ENCODE measurements at regions not wholly inside any gene's neighbourhood (a gene's known extent, or its start where the extent isn't known, plus 50 kb on each side); places are given as distances from the start of the nearest gene placed in this dataset.

DNA sequence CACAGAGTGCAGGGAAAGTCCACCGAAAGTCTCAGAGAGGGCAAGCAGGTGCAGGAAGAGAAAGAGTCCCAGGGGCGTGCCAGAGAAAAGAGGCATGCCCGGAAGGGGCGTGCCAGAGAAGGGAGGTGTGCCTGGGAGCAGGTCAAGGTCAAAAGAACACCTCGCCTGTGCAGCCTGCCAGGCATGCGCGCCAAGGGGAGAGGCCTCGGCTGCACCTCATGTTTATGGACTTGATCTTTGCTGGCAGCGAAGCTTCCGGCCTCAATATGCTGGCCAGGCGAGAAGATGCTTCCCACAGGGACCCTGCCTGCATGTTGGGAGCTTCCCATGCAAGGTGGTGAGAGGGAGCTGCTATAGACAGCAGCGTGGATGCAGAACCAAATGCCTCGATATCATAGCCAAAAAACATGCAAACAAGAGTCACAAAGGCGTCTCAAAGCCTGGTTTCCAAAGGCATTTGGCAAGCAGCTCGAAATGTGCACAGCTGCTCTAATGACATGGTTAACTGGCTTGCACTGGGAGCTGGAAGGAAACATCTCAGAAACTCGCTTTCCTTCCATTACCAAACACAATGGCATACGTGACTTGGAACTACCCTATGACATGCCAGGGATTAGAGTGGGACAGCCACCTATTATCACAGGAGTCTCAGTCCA, 192.5 kb upstream of the PPP2R2D start:
- Histone ChIP-seq H3K9me3 (peaks cover 4% of the 10 kb centered on the region), H3K27ac (no peak overlapping the region), H3K36me3 (no peaks in the 10 kb centered on the region), H3K4me1 (no peaks in the 10 kb centered on the region), H3K4me3 (no peak overlapping the region), H3K27me3 (peaks cover 8% of the 10 kb centered on the region)
- TF ChIP-seq, protein P1, sequence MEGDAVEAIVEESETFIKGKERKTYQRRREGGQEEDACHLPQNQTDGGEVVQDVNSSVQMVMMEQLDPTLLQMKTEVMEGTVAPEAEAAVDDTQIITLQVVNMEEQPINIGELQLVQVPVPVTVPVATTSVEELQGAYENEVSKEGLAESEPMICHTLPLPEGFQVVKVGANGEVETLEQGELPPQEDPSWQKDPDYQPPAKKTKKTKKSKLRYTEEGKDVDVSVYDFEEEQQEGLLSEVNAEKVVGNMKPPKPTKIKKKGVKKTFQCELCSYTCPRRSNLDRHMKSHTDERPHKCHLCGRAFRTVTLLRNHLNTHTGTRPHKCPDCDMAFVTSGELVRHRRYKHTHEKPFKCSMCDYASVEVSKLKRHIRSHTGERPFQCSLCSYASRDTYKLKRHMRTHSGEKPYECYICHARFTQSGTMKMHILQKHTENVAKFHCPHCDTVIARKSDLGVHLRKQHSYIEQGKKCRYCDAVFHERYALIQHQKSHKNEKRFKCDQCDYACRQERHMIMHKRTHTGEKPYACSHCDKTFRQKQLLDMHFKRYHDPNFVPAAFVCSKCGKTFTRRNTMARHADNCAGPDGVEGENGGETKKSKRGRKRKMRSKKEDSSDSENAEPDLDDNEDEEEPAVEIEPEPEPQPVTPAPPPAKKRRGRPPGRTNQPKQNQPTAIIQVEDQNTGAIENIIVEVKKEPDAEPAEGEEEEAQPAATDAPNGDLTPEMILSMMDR (IDR thresholded peaks at IDR 0.05) = no peak
- TF ChIP-seq POLR2A (IDR thresholded peaks at IDR 0.05) (no peak), POLR2AphosphoS5 (IDR thresholded peaks at IDR 0.05) (no peak), EP300 (IDR thresholded peaks at IDR 0.05) (no peak)
- WGBS = 69% methylated on average over 17 of the region's 17 CpGs
- peak in 1 of 2 donors; percentile 47 for DNase-seq (ENCODE audit: low spot score in 2 of 2)

DNA sequence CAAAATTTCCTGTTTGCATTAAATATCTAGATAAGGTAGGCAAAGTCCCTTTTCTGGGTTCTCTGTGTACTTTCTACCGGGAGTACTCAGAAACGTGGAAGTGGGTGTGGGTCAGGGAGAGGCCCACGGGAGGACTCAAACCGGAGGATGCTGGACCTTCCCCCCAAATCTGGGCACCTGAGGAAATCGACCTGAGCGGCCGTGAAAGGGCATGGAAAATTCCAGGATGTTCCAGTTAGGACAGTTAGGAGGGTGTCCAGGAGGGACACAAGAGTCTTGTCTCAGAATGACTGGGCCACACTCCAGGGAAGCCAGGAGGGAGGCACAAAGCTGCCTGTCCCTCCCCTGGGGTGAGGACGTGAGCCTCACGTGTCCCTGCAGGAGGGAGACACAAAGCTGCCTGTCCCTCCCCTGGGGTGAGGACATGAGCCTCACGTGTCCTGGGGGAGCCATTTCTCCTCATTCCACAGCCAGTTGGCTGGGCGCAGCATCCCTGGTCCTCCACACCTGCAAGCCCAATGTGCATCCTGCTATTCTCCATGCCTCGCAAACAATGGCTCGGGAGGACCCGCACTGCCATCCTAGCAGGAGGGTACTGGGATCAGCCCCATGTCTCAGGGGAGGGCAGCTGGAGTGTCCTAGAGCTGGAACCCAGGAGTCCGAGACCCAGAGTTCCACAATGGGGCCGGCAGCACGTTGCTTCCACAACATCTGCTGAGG, 190.5 kb upstream of the PPP2R2D start:
- no peak for TF ChIP-seq POLR2A (IDR thresholded peaks at IDR 0.05)

DNA sequence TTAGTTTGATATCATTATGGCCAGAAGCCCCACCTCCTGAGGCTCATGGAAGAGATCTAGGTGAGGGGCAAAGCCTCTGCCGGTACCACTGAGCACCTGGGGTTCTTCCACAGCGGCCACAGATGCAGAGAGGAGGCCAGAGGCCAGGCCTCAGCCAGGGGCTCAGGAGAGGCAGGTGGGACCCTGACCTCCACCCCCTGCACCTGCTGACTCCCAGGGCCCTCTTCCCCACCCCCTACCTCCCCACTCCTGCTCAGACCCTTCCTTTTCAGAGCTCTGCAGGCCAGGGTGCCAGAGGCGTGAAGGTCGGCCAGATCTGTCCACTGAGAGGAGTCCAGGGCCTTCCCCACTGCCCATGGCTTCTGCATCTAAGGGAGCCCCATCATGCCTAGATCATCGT, 178.7 kb upstream of the PPP2R2D start:
- DNase-seq (ENCODE audit: low spot score in 2 of 2) = peak in 1 of 2 donors; percentile 64
- Histone ChIP-seq H3K9me3 (no peaks in the 10 kb centered on the region), H3K4me3 (no peak overlapping the region), H3K27ac (no peak overlapping the region), H3K27me3 (peaks cover 11% of the 10 kb centered on the region), H3K4me1 (peaks cover 14% of the 10 kb centered on the region), H3K36me3 (no peaks in the 10 kb centered on the region)
- no peak for TF ChIP-seq POLR2AphosphoS5 (IDR thresholded peaks at IDR 0.05)
- TF ChIP-seq EP300 (IDR thresholded peaks at IDR 0.05) = no peak
- TF ChIP-seq, protein P1 (IDR thresholded peaks at IDR 0.05) = no peak
- TF ChIP-seq POLR2A (IDR thresholded peaks at IDR 0.05) = no peak
- WGBS = 90% methylated on average over 2 of the region's 5 CpGs

More for the DNA sequence above, 190.5 kb upstream of the PPP2R2D start:
- H3K27me3 ChIP-seq = no peaks in the 10 kb centered on the region
- H3K27ac ChIP-seq = no peak overlapping the region
- WGBS = 59% methylated on average over 9 of the region's 17 CpGs
- no peaks in the 10 kb centered on the region for H3K4me1 ChIP-seq
- no peak for DNase-seq (ENCODE audit: low spot score in 2 of 2)
- no peak overlapping the region for H3K4me3 ChIP-seq
- H3K9me3 ChIP-seq = peaks cover 4% of the 10 kb centered on the region
- no peaks in the 10 kb centered on the region for H3K36me3 ChIP-seq

DNA sequence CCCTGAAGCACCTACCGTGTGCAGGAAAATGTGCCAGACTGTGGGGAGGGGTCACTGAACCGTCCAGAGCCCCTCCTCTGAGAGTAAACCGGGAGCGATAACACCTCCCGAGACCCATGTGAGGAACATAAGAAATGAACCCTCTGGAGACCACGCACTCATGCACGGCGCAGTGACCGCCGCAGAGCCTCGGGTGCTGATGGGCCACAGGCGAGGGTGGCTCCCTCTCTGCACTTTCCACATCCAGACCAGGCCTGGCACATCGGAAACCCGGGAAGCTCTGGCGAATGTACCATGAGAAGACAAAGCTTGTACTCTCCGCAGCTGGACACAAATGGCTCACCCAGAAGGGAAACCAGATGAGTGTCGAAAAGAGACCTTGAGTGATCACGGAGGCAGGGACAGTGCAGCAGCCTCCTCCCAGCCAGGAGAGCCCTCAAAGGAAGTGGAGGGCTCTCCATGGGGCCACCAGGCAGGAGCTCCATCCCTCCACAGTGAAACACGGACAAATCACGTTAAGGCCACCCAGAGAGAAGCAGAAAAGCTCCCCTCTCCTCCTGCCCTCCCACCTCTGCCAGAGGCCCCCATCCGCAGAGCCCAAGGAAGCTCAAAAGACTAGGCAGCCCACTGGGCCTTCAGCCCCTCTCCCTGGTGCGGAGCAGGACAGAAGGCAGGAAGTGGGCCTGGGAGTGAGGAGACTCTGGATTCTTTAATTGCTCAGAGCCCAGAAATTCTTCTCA, 178.1 kb upstream of the PPP2R2D start:
- H3K36me3 ChIP-seq = no peaks in the 10 kb centered on the region
- no peaks in the 10 kb centered on the region for H3K9me3 ChIP-seq
- peak; percentile 36 to 57 for DNase-seq (ENCODE audit: low spot score in 2 of 2)
- 89% methylated on average over 7 of the region's 22 CpGs for WGBS
- H3K4me1 ChIP-seq = peaks cover 14% of the 10 kb centered on the region
- H3K27ac ChIP-seq = no peak overlapping the region
- no peak for TF ChIP-seq POLR2A (IDR thresholded peaks at IDR 0.05)
- TF ChIP-seq EP300 (IDR thresholded peaks at IDR 0.05) = no peak
- TF ChIP-seq POLR2AphosphoS5 (IDR thresholded peaks at IDR 0.05) = no peak
- TF ChIP-seq, protein P1 (IDR thresholded peaks at IDR 0.05) = no peak
- no peak overlapping the region for H3K4me3 ChIP-seq
- H3K27me3 ChIP-seq = peaks cover 11% of the 10 kb centered on the region

DNA sequence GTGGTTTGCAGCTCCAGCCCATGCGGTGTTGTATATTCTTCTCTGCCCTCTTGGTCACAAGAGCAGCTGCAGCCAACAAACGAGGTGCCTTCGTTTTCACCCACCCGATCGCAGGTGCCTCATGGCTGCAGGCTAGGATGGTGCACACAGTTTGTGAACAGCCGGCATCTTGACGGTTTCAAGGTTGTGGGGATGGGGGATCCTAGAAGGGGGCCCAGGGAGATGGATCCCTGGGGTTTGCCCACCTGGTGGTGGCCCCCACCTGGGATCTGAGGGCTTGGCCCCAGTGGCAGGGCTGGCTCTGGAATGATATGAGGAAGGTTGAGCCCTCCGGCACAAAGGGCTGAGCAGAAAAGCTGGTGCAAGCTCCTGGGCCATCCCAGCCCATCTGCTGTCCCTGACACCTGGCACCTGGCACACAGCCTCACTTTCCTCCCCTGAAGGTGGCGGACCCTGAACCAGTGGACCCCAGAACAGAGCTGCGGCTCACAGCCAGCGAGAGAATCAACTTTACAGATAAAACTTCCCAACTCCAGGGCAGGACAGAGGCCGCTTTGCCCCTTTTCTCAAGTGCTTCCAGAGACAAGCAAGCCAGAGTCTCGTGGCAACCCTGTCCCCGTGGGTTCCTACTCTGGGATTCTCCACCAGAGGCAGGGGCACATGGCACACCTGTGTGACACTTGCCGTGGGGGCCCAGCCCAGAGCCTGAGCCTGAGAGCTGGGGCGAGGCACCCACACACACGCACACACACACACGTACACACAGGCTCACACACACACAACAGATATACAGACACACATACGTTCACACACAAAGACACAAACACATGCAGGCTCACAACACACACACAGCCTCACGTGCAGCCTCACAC, 177.3 kb upstream of the PPP2R2D start:
- H3K4me3 ChIP-seq = no peak overlapping the region
- H3K36me3 ChIP-seq = no peaks in the 10 kb centered on the region
- peak; percentile 48 to 64 for DNase-seq (ENCODE audit: low spot score in 2 of 2)
- 77% methylated on average over 17 of the region's 20 CpGs for WGBS
- no peak overlapping the region for H3K27ac ChIP-seq
- TF ChIP-seq POLR2A (IDR thresholded peaks at IDR 0.05) (no peak), POLR2AphosphoS5 (IDR thresholded peaks at IDR 0.05) (no peak)
- TF ChIP-seq, protein P1 (IDR thresholded peaks at IDR 0.05) = no peak
- peaks cover 11% of the 10 kb centered on the region for H3K27me3 ChIP-seq
- H3K4me1 ChIP-seq = peaks cover 14% of the 10 kb centered on the region
- H3K9me3 ChIP-seq = no peaks in the 10 kb centered on the region

Measured in suprapubic skin (tissue), 4 donors.